Kidney epithelial cell (primary cell): ENCODE measurements at regions not wholly inside any gene's neighbourhood (a gene's known extent, or its start where the extent isn't known, plus 50 kb on each side); places are given as distances from the start of the nearest gene placed in this dataset.

ENCODE experiments used
- DNase-seq: peaks from one replicate; pipeline ENCODE4 v3.0.0-alpha.2; 2010; ENCODE audit warnings: low read depth
- H3K27me3 ChIP-seq: 2 replicates; pipeline ENCODE4 v1.6.0; 2011; ENCODE audit warnings: low read length; ENCODE audit not compliant: control insufficient read depth, insufficient read depth
- H3K36me3 ChIP-seq: 2 replicates; pipeline ENCODE4 v1.5.1; 2011; ENCODE audit warnings: low read length; ENCODE audit not compliant: control insufficient read depth, insufficient read depth
- H3K4me3 ChIP-seq: 2 replicates; pipeline ENCODE4 v1.5.1; 2011; ENCODE audit warnings: low read depth, mild to moderate bottlenecking, control low read depth, low read length
- TF ChIP-seq, protein P1 (sequence below): IDR thresholded peaks from 2 replicates; pipeline ENCODE4 v1.5.1; 2011; ENCODE audit warnings: mild to moderate bottlenecking, moderate library complexity, low read length, control low read depth, inconsistent platforms; ENCODE audit not compliant: insufficient read depth, poor library complexity, severe bottlenecking

GRCh38 chr9:115191667-115192066 is 73.7 kb upstream of the TNC start:
- H3K27me3 ChIP-seq, result no peaks in the 10 kb centered on the region
- no peaks in the 10 kb centered on the region for H3K36me3 ChIP-seq
- DNase-seq, result no peak
- no peak overlapping the region for H3K4me3 ChIP-seq
- TF ChIP-seq, protein P1, sequence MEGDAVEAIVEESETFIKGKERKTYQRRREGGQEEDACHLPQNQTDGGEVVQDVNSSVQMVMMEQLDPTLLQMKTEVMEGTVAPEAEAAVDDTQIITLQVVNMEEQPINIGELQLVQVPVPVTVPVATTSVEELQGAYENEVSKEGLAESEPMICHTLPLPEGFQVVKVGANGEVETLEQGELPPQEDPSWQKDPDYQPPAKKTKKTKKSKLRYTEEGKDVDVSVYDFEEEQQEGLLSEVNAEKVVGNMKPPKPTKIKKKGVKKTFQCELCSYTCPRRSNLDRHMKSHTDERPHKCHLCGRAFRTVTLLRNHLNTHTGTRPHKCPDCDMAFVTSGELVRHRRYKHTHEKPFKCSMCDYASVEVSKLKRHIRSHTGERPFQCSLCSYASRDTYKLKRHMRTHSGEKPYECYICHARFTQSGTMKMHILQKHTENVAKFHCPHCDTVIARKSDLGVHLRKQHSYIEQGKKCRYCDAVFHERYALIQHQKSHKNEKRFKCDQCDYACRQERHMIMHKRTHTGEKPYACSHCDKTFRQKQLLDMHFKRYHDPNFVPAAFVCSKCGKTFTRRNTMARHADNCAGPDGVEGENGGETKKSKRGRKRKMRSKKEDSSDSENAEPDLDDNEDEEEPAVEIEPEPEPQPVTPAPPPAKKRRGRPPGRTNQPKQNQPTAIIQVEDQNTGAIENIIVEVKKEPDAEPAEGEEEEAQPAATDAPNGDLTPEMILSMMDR, result no peak

GRCh38 chr9:115192280-115192679 is 74.3 kb upstream of the TNC start:
- DNase-seq, result no peak
- no peak overlapping the region for H3K4me3 ChIP-seq
- no peaks in the 10 kb centered on the region for H3K36me3 ChIP-seq
- TF ChIP-seq, protein P1, result no peak
- H3K27me3 ChIP-seq, result no peaks in the 10 kb centered on the region

DNA sequence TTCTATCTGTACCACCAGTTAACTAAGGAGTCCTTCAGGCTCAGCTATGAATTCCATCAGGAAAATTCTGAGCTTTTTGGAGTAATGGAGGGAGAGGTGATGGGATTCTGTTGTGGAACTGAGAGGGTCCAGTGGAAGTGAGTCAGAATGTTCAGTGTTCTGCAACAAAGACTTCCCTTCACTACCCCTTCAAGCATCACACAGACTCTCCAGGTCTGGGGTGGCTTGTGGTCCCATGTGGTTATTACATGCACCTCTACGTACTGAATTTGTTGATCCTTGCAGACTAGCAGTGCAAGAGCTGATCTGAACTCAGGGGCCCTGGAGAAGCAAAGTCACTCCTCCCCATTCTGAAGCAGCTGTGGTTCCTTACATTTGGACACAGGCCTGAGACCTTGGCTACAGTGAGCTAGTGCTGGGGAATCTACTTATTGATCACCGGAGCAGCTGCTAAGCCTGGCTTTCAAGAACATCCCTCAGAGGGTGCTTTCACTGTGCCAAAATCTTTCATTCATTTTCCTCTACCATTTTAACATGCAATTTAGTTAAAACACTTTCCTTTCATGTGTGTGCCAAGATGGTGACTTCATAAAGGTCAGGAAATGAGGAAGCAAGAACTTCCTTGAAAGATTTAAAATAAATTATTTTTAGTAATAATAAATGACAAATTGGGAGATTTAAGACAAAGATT is 75.0 kb upstream of the TNC start:
- no peaks in the 10 kb centered on the region for H3K36me3 ChIP-seq
- H3K4me3 ChIP-seq, result no peak overlapping the region
- H3K27me3 ChIP-seq, result no peaks in the 10 kb centered on the region
- TF ChIP-seq, protein P1, result no peak
- no peak for DNase-seq

DNA sequence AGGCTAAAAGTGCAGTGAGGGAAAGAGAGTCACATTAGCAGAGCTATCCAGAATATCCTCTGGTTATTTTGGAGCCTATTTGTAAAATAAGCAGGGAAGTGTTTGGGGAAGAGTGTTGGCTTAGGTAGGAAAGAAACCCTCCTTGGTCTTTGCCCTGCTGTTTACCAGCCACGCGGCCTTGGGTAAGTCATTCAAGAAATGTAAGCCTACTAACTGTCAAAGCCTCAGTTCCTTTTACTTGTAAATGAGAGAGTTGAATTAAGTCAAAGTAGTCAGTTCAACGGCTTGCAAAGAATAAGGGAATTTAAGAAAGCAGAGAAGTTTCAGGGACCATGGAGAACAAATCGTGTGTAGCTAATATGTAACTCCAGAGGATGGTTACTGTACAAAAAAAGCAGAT is 75.8 kb upstream of the TNC start:
- DNase-seq, result no peak
- H3K4me3 ChIP-seq, result no peak overlapping the region
- no peaks in the 10 kb centered on the region for H3K27me3 ChIP-seq
- no peaks in the 10 kb centered on the region for H3K36me3 ChIP-seq
- TF ChIP-seq, protein P1, result no peak

DNA sequence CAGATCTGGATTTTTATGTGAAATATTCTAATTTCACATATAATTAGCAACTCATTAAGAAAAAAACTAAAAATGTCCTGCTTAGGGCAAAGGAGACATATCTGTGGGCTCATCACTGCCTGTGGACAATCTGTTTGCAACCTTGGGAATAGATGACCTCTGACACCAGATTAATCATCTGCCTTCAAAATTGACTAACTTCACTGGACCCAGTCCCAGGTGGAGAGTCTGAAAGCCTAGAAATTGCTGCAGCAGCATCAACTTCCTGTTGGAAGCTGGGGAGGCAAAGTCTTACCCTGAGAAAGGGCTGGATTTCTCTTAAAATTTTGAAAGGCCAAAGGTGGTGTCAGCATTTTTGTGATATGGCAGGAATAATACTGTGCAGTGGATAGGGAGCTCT is 76.3 kb upstream of the TNC start:
- Histone ChIP-seq H3K27me3 (no peaks in the 10 kb centered on the region), H3K36me3 (no peaks in the 10 kb centered on the region), H3K4me3 (no peak overlapping the region)
- TF ChIP-seq, protein P1, result no peak
- DNase-seq, result no peak

GRCh38 chr9:115195912-115196311 is 78.0 kb upstream of the TNC start:
- no peak overlapping the region for H3K4me3 ChIP-seq
- no peaks in the 10 kb centered on the region for H3K27me3 ChIP-seq
- DNase-seq, result no peak
- H3K36me3 ChIP-seq, result no peaks in the 10 kb centered on the region
- TF ChIP-seq, protein P1, result no peak
